SK-N-SH treated with all-trans-retinoic acid at 6 μM for 48 hours (cell line): ENCODE measurements at regions not wholly inside any gene's neighbourhood (a gene's known extent, or its start where the extent isn't known, plus 50 kb on each side); places are given as distances from the start of the nearest gene placed in this dataset.

Experiments
- ARNTL ChIP-seq: fragments of 450-650 bp; formaldehyde crosslinking; IDR thresholded peaks from 2 replicates; pipeline ENCODE4 v1.5.0; 2020; ENCODE audit warnings: low read depth, mild to moderate bottlenecking, moderate library complexity, borderline replicate concordance
- ESRRG ChIP-seq: fragments of 250-450 bp; sonication (Bioruptor Pico); IDR thresholded peaks from 2 replicates; pipeline ENCODE4 v1.6.1; 2021; ENCODE audit warnings: mild to moderate bottlenecking
- OSR1 ChIP-seq: fragments of 250-450 bp; sonication (Bioruptor Pico); IDR thresholded peaks from 2 replicates; pipeline ENCODE4 v1.8.0; 2022; ENCODE audit warnings: moderate library complexity, mild to moderate bottlenecking, inconsistent platforms
- RARB ChIP-seq: fragments of 250-450 bp; sonication (Bioruptor Pico); IDR thresholded peaks from 2 replicates; pipeline ENCODE4 v1.8.0; 2021; ENCODE audit warnings: mild to moderate bottlenecking, moderate library complexity
- TCF4 ChIP-seq: fragments of 250-450 bp; sonication (Bioruptor Pico); IDR thresholded peaks from 2 replicates; pipeline ENCODE4 v1.8.0; 2021; ENCODE audit warnings: mild to moderate bottlenecking, moderate library complexity, borderline replicate concordance
- TF ChIP-seq, protein P1 (sequence below): fragments of 250-450 bp; sonication (Bioruptor Pico); IDR thresholded peaks from 2 replicates; pipeline ENCODE4 v1.8.0; 2020; ENCODE audit warnings: mild to moderate bottlenecking, moderate library complexity, borderline replicate concordance
- TF ChIP-seq, protein P2 (sequence below): fragments of 250-450 bp; sonication (Bioruptor Pico); IDR thresholded peaks from 2 replicates; pipeline ENCODE4 v1.5.1; 2020; ENCODE audit warnings: low read depth, mild to moderate bottlenecking, moderate library complexity

DNA sequence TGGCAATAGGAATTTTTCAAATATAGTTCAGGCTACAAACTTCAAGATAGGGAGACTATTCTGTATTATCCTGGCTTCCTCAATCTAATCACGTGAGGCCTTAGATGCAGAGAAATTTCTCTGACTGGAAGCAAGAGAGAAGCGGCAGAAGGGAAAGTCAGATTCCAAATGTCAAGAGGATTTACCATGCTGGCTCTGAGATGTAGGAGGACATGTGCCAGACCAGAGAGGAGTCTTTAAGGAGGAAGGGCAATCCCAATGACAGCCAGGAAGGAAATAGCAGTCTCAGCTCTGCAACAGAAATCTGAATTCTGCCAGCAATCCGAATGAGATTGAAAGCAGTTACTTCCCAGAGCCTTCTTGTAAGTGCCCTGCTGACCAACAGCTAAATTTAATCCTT is 57.4 kb downstream of the NUTM2E start:
- TF ChIP-seq ARNTL (no peak), RARB (no peak), OSR1 (CRISPR knock-in tag) (no peak), ESRRG (CRISPR knock-in tag) (no peak), TCF4 (no peak)
- TF ChIP-seq, protein P1, sequence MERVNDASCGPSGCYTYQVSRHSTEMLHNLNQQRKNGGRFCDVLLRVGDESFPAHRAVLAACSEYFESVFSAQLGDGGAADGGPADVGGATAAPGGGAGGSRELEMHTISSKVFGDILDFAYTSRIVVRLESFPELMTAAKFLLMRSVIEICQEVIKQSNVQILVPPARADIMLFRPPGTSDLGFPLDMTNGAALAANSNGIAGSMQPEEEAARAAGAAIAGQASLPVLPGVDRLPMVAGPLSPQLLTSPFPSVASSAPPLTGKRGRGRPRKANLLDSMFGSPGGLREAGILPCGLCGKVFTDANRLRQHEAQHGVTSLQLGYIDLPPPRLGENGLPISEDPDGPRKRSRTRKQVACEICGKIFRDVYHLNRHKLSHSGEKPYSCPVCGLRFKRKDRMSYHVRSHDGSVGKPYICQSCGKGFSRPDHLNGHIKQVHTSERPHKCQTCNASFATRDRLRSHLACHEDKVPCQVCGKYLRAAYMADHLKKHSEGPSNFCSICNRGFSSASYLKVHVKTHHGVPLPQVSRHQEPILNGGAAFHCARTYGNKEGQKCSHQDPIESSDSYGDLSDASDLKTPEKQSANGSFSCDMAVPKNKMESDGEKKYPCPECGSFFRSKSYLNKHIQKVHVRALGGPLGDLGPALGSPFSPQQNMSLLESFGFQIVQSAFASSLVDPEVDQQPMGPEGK (CRISPR knock-in tag) = no peak
- TF ChIP-seq, protein P2, sequence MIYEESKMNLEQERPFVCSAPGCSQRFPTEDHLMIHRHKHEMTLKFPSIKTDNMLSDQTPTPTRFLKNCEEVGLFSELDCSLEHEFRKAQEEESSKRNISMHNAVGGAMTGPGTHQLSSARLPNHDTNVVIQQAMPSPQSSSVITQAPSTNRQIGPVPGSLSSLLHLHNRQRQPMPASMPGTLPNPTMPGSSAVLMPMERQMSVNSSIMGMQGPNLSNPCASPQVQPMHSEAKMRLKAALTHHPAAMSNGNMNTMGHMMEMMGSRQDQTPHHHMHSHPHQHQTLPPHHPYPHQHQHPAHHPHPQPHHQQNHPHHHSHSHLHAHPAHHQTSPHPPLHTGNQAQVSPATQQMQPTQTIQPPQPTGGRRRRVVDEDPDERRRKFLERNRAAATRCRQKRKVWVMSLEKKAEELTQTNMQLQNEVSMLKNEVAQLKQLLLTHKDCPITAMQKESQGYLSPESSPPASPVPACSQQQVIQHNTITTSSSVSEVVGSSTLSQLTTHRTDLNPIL (CRISPR knock-in tag) = no peak
